Neural cell (in vitro differentiated cells): ENCODE measurements at regions not wholly inside any gene's neighbourhood (a gene's known extent, or its start where the extent isn't known, plus 50 kb on each side); places are given as distances from the start of the nearest gene placed in this dataset.

Source experiments
- EZH2 ChIP-seq: fragments of 200-600, 300-800 bp; shearing (Covaris generic), sonication (generic); IDR thresholded peaks from 2 replicates; pipeline ENCODE4 v1.6.1; 2014; ENCODE audit warnings: antibody characterized with exemption, low read length, borderline replicate concordance, mild to moderate bottlenecking; ENCODE audit not compliant: insufficient read depth, poor library complexity, severe bottlenecking
- TF ChIP-seq, protein P1 (sequence below): fragments of 450-650 bp; IDR thresholded peaks from 2 replicates; pipeline ENCODE4 v1.5.1; 2014; ENCODE audit warnings: antibody characterized with exemption, mild to moderate bottlenecking, moderate library complexity; ENCODE audit not compliant: poor library complexity, severe bottlenecking

DNA sequence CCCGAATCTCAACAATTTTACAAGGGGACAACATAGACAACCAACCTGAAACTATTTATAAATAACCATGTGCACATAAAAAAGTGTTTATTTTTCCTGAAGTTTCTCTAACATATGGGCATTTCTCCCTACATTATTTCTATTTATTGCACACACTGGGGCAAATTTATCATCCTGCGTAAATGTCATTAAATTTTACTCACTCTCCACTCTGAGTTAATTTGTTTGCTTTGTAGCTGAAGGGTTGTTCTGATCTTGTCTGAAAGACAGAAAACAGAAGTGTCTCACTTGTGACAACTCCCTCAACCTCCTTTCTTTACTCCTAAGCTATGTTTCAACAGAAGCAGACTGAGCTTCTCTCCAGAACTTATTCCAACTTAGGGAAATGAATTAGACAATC, 194.2 kb downstream of the HIPK3 start:
- TF ChIP-seq, protein P1, sequence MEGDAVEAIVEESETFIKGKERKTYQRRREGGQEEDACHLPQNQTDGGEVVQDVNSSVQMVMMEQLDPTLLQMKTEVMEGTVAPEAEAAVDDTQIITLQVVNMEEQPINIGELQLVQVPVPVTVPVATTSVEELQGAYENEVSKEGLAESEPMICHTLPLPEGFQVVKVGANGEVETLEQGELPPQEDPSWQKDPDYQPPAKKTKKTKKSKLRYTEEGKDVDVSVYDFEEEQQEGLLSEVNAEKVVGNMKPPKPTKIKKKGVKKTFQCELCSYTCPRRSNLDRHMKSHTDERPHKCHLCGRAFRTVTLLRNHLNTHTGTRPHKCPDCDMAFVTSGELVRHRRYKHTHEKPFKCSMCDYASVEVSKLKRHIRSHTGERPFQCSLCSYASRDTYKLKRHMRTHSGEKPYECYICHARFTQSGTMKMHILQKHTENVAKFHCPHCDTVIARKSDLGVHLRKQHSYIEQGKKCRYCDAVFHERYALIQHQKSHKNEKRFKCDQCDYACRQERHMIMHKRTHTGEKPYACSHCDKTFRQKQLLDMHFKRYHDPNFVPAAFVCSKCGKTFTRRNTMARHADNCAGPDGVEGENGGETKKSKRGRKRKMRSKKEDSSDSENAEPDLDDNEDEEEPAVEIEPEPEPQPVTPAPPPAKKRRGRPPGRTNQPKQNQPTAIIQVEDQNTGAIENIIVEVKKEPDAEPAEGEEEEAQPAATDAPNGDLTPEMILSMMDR = no peak
- TF ChIP-seq EZH2 = no peak
